Epidermal melanocyte (primary cell): ENCODE measurements at regions not wholly inside any gene's neighbourhood (a gene's known extent, or its start where the extent isn't known, plus 50 kb on each side); places are given as distances from the start of the nearest gene placed in this dataset.
"Not testable (repeated sequence)": the region's sequence is repeated elsewhere in the genome, so short reads cannot be mapped to it uniquely, and the experiment has no call there.

Source experiments
- DNase-seq: peaks from one replicate; pipeline ENCODE4 v3.0.0; 2011; ENCODE audit warnings: low spot score; ENCODE audit not compliant: insufficient read length

DNA sequence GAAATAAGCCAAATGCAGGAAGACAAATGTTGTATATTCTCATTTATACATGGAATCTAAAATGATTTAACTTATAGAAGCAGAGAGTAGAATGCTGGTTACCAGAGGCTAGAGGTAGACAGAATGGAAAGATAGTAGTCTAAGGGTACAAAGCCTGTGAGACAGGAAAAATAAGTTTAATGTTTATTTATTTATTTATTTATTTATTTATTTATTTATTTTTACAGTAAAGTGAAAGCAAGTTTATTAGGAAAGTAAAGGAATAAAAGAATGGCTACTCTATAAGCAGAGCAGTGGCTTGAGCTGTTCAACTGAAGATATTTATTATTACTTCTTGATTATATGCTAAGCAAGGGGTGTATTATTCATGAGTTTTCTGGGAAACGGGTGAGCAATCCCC, 203.2 kb downstream of the LAS1L start:
- DNase-seq = no peak

- no peak for DNase-seq
Observed at GRCh38 chrX:65300104-65300809, 234.3 kb downstream of the LAS1L start.

DNA sequence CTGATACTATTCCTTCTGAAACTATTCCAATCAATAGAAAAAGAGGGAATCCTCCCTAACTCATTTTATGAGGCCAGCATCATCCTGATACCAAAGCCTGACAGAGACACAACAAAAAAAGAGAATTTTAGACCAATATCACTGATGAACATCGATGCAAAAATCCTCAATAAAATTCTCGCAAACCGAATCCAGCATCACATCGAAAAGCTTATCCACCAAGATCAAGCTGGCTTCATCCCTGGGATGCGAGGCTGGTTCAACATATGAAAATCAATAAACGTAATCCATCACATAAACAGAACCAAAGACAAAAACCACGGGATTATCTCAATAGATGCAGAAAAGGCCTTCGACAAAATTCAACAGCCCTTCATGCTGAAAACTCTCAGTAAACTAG, 251.7 kb downstream of the LAS1L start:
- DNase-seq = not testable (repeated sequence)

GRCh38 chrX:65273152-65273551, 261.4 kb downstream of the LAS1L start:
- DNase-seq = no peak

- no peak for DNase-seq
Observed at GRCh38 chrX:65266482-65266881, 268.1 kb downstream of the LAS1L start.

DNA sequence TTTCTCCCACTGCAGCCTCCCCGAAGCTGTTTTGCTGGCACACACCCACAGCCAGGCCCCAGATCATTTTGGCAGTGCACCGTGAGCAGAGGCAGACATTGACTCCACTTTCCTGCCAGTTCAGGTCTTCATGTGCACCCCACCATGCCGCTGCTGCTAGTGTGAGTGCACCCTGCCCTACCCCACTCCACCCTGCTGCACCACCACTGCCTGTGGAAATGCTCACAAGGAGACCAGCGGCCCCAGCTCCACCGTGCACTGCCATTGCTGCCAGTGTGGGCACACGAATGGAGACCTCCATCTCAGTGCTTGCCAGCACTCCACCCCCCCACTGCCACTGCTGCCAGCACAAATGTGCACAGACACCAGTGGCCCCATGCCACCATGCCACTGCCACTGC, 277.6 kb upstream of the ZC4H2 start:
- DNase-seq = no peak

DNA sequence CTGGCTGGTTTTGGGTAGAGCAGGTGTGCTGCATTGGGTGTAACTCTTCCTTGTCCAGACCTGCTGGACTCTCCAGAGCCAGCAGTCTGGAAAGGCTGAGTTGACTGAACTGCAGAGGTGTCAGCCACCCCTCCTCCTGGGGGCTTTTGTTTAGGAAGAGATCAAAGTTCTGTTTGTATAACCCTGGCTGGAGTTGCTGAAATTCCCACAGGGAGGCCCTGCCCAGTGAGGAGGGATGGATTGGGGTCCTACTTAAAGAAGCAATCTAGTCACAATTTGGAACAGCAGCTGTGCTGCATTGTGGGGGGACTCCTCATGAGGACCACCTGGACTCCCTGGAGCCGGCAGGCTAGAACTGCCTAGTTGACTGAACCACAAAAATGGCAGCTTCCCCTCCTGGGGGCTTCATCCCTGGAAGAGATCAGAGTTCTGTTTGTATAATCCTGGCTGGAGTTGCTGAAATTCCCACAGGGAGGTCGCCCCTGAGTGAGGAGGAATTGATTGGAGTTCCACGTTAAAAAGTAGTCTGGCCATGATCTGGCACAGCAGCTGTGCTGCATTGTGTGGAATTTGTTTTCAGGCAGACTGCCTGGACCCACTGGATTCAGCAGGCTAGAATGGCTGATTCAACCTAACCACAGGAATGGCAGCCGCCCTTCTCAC, 264.9 kb upstream of the ZC4H2 start:
- no peak for DNase-seq

DNA sequence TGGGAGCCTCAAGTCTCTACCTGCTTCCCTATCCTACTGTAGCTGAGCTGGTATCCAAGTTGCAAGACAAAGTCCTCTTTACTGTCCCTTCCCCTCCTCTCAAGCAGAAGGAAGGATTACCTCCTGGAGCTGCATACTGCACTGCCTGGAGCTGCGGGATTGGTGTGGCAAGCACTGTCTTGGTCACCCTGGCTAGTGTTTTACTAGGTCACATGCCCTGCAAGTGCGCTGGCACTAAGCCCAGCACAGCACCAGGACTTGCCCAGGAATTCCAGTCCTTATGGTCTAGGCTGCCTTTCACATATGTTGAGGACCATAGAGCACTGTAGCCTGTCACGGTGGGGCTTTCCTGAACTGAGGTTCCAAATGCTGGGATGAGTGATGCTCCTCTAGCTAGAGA, 227.3 kb upstream of the ZC4H2 start:
- no peak for DNase-seq

DNA sequence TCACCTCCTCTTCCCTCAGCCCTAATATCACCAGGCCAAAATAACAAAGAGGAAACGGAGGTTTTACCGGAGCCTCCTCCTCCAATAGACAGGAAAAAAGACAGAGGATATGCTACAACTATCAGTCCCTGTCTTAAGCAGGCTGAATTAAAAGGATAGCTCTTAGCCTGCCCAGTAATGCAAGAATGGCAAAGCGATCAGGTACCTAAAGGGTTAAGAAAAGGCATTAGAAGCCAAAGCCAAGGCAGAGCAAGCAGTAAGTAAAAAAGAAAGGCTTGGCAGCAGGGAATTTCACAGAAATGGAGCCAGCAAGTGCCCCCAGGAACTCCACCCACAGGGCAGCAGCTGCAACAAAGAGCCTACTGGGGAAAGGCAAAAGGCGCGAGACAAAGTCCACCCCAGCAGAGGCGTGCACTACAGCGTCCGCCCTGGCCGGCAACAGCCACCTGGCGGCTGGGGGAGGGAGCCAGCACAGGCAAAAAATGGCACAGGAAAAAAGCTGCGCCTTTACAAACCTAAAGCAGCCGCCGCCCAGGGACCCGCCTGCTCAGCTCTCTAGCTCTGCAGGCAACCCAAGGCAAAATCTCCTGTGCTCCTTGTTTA, 220.6 kb upstream of the ZC4H2 start:
- no peak for DNase-seq

DNA sequence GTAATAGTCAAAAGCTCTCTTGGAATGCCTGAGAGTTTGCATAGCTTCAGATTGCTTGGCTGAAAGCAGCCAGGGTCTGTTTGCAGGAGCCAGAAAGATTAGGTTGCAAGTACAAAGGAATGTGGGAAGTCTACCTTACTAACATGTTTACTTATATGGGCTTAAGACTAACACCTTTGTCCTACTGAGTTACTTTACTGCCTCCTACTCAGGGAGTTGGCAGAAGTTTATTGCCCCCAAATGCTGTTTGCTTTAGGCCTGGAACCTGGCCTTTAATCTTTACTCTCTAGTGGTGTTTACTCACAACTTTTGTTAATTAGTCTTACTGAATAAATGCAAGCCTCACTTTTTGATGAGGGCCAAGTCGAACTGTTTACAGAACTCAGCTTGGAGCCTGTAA, 219.4 kb upstream of the ZC4H2 start:
- no peak for DNase-seq

DNA sequence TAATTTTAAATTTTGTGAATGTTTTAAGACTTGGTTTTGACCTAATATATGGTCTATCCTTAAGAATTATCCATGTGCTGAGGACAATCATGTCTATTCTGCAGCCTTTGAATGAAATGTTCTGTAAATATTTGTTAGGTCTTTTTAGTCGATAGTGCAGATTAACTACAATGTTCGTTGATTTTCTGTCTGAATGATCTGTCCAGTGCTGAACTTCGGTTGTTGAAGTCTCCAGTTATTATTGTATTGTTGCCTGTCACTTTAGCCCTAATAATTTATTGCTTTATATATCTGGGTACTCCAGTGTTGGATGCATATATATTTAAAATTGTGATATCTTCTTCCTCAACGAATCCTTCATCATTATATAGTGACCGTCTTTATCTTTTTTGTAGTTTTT, 218.3 kb upstream of the ZC4H2 start:
- no peak for DNase-seq

GRCh38 chrX:65163325-65163724, 187.1 kb upstream of the ZC4H2 start:
- DNase-seq = not testable (repeated sequence)

DNA sequence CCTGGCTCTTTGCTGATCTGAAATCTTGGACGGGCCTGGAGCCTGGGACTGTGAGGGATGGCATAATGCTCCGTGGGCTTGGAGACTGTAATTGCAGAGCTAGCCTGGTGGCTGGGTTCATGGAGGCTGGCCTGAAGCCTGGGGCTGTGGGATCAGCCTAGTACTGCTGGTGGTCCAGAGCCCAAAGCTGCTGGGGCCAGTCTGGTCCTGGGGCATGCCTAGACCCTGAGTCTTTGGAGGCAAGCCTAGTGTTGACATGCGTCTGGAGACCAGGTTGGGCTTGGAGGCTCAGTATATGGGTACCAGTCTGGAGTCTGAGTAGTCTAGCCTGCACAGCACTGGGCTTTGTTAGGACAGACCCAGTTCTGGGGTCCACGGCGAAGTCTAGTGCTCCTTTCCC, 172.0 kb upstream of the ZC4H2 start:
- DNase-seq = no peak

GRCh38 chrX:65136424-65136823, 160.2 kb upstream of the ZC4H2 start:
- no peak for DNase-seq

- no peak for DNase-seq
Observed at GRCh38 chrX:65127842-65128241, 151.6 kb upstream of the ZC4H2 start.

DNA sequence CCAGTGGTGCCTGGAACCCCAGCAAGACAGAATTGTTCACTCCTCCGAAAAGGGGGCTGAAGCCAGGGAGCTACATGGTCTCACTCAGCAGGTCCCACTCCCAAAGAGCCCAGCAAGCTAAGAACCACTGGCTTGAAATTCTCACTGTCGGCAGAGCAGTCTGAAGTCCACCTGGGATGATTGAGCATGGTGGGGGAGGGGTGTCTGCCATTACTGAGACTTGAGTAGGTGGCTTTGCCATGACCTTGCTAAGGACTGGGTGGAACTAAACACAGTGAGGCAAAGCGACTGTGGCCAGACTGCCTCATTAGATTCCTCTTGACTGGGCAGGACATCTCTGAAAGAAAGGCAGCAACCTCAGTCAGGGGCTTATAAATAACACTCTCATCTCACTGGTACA, 122.6 kb upstream of the ZC4H2 start:
- DNase-seq = no peak

DNA sequence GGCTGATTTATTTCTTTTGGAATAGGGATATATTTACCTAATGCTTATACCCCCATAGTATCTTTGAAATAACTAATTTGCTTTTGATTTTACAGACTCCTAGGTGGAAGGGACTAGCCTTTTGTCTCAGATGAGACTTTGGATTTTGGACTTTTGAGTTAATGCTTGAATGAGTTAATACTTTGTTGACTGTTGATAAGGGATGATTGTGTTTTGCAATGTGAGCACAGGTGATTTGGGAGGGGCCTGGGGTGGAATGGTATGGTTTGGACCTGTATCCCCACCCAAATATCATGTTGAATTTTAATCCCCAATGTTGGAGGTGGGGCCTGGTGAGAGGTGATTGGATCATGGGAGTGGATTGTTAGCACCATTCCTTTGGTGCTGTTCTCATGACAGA, 117.4 kb upstream of the ZC4H2 start:
- DNase-seq = no peak

DNA sequence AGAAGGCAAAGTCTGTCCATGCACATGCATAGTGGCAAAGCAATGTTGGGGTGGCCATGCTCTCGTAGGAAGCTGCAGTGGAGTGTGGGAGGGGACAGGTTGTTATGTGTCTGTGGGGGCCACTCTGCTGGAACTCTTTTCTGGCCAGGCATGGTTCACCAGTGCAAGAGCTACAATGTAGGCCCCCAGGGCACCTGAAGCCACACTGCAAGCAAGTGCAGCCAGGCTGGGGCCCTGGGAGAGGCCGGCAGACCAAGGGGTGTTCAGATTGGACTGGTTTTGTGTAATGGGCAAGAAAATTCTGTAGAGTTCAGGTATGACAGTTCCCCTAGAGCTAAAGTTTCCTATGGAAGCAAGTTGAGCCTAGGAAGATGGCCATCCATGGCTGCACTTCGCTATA, 97.0 kb upstream of the ZC4H2 start:
- DNase-seq = no peak

DNA sequence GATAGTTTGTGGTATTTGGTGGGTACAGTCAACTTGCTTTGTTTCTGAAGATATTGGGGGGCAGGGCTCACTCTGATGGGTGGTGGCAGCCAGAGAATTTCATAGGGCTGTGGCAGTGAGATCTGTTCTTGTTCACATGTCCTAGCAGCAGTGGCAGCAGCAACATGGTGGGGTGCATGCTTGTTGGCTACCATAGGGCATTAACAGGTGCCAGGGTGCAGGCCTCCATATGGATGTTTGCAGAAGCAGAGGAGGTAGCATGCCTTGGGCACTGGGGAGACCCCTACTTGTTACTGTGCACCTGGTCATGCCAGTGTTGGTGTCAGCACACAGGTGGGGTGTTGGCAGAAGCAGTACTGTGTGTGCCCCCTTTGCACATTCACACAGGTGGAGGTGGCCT, 96.3 kb upstream of the ZC4H2 start:
- DNase-seq = no peak

- DNase-seq = not testable (repeated sequence)
Observed at GRCh38 chrX:65058626-65059025, 82.4 kb upstream of the ZC4H2 start.

GRCh38 chrX:65045001-65045400, 68.8 kb upstream of the ZC4H2 start:
- no peak for DNase-seq

DNA sequence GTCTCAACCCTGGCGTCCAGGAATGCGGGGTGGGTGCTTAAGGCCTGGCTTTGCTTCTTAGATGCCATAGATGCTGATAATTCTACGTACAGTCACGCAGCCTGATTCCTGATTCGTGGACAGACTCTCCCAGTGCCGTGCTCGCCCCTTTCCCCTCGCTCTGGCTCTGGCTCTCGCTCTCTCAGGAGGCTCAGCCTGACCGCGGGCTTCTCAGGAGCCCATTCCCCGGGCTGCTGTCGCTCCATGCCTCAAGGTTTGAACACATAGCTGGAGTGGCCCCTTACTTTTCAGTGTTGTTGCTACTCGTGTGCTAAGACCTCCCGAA, 59.2 kb upstream of the ZC4H2 start:
- DNase-seq = no peak
